ENCODE measurements at regions not wholly inside any gene's neighbourhood (a gene's known extent, or its start where the extent isn't known, plus 50 kb on each side); places are given as distances from the start of the nearest gene placed in this dataset.

- no peak for TF ChIP-seq CTCF (IDR thresholded peaks at IDR 0.05; ENCODE audit: poor library complexity, severe bottlenecking)
- TF ChIP-seq RAD21 (conservative IDR thresholded peaks at IDR 0.05): no peak
- TF ChIP-seq EZH2 (IDR thresholded peaks at IDR 0.05; ENCODE audit: borderline replicate concordance, insufficient read depth, low read length, poor library complexity, severe bottlenecking): no peak
- TF ChIP-seq EP300 (conservative IDR thresholded peaks at IDR 0.05; ENCODE audit: poor library complexity, severe bottlenecking): no peak
- TF ChIP-seq TAF1 (IDR thresholded peaks at IDR 0.05; ENCODE audit: low read depth): no peak
- TF ChIP-seq REST (IDR thresholded peaks at IDR 0.05; ENCODE audit: borderline replicate concordance): no peak
Observed at GRCh38 chr18:21177822-21178221, 64.2 kb upstream of the GREB1L start.

All from neural cell (in vitro differentiated cells).